UCSD-AML1 (cell line): ENCODE measurements at regions not wholly inside any gene's neighbourhood (a gene's known extent, or its start where the extent isn't known, plus 50 kb on each side); places are given as distances from the start of the nearest gene placed in this dataset.

Experiments
- DNase-seq: peaks from one replicate; lab custom pipeline; 2025; ENCODE audit not compliant: unreplicated experiment; lab: John Stamatoyannopoulos, UW

GRCh38 chr18:77566604-77567003, 317.0 kb downstream of the GALR1 start:
- no peak for DNase-seq

DNA sequence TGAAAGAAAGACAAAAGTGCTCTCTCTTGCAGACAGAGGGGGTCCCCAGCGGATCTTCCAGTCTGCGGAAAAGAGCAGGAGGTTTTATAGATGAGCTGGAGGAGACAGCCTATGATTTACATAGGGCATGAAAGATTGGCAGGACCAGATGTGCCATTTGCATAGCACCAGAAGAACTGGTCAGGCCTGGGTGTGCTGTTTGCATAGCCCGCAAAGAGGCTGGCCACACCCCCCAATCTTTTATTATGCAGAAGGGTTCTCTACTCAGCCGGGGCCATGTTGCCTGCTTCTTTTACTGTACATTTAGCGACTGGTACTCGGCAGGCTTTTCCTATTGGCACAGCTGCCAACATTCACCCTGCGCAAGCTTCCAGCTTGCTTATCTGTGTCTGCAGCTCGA, 317.6 kb downstream of the GALR1 start:
- DNase-seq, result no peak

DNA sequence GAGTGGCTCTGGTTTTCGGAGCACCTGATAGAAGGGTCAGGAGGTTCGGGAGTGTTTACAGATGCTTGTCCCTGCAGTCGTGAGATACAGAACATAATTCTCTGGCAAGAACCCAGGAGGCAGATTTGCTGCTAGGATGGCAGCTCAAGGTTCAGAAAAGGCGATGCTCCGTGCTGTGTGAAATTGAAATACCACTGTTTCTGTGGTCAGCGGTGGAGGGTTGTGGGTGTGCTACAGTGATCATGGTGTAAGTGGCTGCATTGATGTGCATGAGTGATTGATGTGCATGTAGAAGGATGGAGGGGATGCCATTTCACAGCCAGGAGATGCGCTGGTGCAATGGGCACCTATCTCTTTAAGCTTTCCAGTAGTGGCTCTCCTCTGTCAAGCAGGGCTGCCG, 322.1 kb downstream of the GALR1 start:
- no peak for DNase-seq

GRCh38 chr18:77572537-77572936, 322.9 kb downstream of the GALR1 start:
- no peak for DNase-seq

GRCh38 chr18:77573571-77573970, 323.9 kb downstream of the GALR1 start:
- no peak for DNase-seq

GRCh38 chr18:77590943-77591515, 341.4 kb downstream of the GALR1 start:
- DNase-seq, result no peak

- DNase-seq, result no peak
Observed at GRCh38 chr18:77597726-77598125, 348.1 kb downstream of the GALR1 start.

- DNase-seq, result no peak
Observed at GRCh38 chr18:77600674-77601073, 351.0 kb downstream of the GALR1 start.

DNA sequence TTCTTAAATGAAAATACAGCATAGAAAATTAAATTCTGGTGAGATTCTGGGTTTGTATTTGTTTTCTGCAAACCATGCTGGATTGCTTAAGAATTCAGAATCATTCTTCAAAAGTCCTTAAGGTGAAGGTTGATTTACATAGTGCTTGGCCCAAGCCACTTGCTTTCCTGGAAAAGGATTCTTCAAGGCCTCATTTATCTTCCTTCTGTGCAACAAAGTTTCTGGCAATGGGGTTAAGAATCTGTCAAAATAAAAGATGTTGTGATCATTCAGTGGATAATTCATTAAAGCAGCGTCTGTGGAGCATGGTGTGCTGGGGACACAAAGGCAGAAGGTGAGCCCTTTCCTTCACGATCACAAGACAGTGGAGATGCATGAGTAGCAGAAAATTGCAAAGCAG, 351.9 kb downstream of the GALR1 start:
- no peak for DNase-seq

GRCh38 chr18:77607087-77607486, 357.4 kb downstream of the GALR1 start:
- DNase-seq, result no peak

DNA sequence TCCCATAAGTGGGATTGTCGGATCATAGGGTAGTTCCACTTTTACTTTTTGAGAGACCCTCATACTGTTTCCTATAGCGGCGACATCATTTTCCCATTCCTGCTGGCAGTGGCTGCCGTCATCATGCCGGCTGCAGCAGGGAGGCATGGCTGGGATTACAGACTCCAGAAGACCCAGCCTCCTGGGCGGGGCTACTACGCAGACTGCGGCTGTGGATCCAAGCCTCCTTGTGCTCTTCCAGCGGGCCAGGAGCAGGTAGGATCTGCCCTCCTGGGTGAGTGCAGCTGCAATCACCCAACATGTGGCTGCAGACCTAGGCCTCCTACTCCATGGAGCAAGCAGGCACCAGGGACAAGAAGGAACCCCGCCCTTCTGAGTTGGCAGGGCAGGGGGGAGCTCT, 359.2 kb downstream of the GALR1 start:
- DNase-seq, result no peak

DNA sequence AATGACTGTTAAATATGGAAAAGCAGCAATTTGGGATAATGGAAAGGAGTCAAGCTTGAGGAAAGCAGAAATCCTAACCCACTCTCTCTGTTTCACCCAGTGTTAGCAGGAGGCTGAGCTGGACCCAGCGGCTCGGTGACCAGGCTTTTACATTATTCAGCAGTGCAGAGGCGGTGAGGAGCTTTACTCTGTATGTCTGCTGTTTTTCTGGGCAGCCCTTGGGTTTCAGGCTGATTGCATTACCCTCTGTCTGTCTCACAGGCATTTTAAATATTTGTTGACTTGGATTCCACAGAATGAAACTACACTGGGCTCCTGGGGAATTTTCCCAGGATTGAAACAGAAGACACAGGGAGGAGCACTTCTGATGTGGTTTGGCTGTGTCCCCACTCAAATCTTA, 368.0 kb downstream of the GALR1 start:
- no peak for DNase-seq

DNA sequence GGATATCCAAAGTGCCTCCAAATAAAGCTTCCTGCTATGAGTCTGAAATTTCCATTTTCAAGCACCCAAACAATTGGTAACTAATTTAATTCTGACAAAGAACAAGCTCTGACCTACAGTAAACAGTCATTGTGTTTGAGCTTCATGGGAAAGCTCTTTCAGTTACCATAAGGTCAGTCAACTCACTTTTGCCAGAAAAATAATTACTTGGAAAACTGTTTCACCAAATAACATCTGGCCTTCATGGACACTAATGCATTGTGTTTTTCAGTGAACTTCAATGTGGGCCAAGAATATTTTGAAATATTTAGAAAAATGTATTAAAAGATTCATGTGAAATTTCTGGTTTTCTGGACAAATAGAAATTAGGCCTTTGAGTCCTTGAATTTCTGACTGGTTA, 369.9 kb downstream of the GALR1 start:
- DNase-seq, result no peak

DNA sequence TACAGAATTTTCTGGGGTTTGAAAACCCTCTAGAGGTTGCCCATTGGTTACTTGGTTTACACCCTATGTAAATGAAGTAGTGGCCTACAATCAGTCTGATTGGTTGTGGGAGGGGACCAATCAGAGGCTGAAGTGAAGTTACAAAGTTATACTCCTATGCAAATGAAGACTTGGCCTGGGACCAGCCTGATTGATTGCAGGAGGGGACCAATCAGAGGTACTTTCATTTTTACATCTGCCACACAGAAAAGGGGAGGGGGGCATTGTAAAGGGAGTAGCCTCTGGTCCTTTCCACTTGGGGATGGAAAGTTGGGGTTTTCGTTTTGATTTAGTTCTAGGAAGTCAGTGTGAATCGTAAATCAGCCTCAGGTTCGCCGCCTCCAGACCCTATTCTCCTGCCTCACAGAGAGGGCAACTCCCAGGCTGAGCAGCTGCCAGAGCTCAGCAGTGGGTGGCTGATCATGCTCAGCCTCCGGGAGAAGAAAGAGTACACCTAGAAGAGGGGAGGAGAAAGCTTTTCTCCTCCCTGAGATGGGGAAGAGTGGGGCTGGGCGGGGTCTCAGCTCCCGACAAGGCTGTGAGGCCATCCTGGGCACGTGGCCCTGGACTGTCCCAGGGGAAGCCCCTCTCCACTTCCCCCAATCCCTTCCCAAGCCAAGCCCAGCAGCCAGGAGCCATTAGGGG, 372.5 kb downstream of the GALR1 start:
- DNase-seq, result no peak

GRCh38 chr18:77632758-77633157, 383.1 kb downstream of the GALR1 start:
- no peak for DNase-seq

DNA sequence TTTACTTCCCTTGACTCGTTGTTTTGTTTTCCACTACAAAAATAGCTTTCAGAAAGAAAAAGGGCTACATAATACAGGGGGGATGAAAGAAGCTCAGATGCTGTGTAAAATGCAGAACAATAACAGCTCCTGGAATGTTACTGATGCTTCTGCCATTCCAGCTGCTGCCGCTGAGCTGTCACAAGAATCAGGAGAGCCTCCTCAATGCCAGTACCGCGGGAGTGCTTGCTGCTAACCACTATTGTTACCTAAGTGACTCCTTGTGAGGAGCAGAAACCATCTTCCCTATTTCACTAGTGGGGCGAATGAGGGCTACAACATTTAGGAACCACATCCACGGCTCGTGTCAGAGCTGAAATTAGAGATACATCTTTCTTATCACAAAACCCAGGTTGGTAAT, 384.8 kb downstream of the GALR1 start:
- no peak for DNase-seq

- no peak for DNase-seq
Observed at GRCh38 chr18:77635451-77635850, 385.8 kb downstream of the GALR1 start.

GRCh38 chr18:77635858-77636257, 386.2 kb downstream of the GALR1 start:
- DNase-seq, result no peak

DNA sequence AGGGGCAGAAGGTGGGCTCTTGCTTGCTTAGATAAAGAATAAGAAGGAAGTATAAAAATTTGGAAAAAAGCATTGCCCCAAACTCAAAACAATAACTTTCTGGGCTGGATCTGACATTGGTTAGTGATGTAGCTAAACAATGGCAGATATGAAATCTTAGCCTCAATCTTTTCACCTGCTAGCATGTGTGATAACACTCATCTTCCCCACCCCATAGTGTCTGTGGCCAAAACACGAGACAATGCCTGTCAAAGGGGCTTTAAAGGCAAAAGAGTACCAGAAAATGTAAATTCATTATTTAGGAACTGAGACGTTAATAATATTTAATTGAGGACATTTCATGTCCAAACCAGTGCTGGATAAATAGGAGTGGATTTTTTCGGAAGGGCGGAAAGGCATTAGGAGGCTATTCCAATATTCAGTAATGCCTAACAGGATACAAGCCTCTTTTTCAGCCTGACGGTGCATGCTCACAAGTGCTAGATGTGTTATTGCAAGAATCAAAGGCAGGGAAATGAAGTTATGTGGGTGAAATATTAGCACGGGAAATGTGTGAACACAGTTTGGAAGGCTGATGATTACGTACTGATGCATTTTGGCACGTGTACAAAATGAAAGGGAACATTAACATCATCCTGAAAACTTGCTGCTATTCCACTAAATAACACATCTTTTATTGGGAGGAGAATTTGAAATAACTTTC, 395.7 kb downstream of the GALR1 start:
- no peak for DNase-seq

- DNase-seq, result no peak
Observed at GRCh38 chr18:77647472-77647871, 397.8 kb downstream of the GALR1 start.

GRCh38 chr18:77648411-77648810, 398.8 kb downstream of the GALR1 start:
- no peak for DNase-seq

DNA sequence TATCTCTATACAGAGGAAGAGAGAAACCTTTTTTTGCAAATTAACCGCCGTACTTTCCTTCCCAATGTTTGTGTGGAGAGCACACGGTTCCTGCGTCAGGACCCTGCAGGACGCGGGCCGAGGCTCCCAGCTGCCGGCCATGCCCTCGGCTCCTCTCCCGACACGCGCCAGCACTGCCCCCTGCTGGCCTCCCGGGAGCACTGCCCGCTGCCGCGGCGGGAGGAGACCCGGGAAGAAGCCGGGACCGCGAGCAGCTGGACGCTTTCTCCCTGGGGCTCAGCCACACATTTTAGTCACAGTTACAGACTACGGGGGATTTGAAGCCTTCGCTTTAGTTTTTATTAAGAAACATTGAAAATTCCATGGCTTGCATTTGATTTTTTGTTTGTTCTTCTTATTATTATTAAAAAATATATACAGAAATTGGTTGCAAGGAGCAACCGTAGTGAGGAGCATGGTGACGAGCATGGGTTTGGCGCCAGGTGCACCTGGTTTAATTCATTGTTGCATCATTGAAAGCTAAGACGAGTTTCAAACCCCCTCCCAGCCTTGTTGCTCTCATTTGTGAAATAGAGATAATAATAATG, 401.2 kb downstream of the GALR1 start:
- DNase-seq, result peak; percentile 72
